IPS-NIHi7 (cell line): ENCODE measurements at regions not wholly inside any gene's neighbourhood (a gene's known extent, or its start where the extent isn't known, plus 50 kb on each side); places are given as distances from the start of the nearest gene placed in this dataset.
"Not testable (repeated sequence)": the region's sequence is repeated elsewhere in the genome, so short reads cannot be mapped to it uniquely, and the experiment has no call there.

Experiments used
- DNase-seq: peaks from one replicate; pipeline ENCODE4 v3.0.0; 2012; ENCODE audit warnings: mixed read lengths; ENCODE audit errors: extremely low spot score

- no peak for DNase-seq
These were observed 281.9 kb upstream of the HS3ST1 start for GRCh38 chr4:11710453-11711093.

- DNase-seq, result no peak
These were observed 275.6 kb upstream of the HS3ST1 start for GRCh38 chr4:11704186-11704830.

- DNase-seq, result no peak
These were observed 274.3 kb upstream of the HS3ST1 start for GRCh38 chr4:11702886-11703557.

GRCh38 chr4:11701966-11702725 lies 273.5 kb upstream of the HS3ST1 start:
- DNase-seq, result no peak

GRCh38 chr4:11700751-11701226 lies 272.1 kb upstream of the HS3ST1 start:
- DNase-seq, result no peak

- no peak for DNase-seq
These were observed 270.3 kb upstream of the HS3ST1 start for GRCh38 chr4:11698846-11699590.

- no peak for DNase-seq
These were observed 269.3 kb upstream of the HS3ST1 start for GRCh38 chr4:11698033-11698432.

GRCh38 chr4:11693693-11694092 lies 265.0 kb upstream of the HS3ST1 start:
- no peak for DNase-seq

- DNase-seq, result no peak
These were observed 262.5 kb upstream of the HS3ST1 start for GRCh38 chr4:11691236-11691635.

GRCh38 chr4:11687727-11688126 lies 259.0 kb upstream of the HS3ST1 start:
- no peak for DNase-seq

GRCh38 chr4:11685481-11685880 lies 256.8 kb upstream of the HS3ST1 start:
- no peak for DNase-seq

- DNase-seq, result no peak
These were observed 246.5 kb upstream of the HS3ST1 start for GRCh38 chr4:11675051-11675800.

GRCh38 chr4:11670304-11670703 lies 241.6 kb upstream of the HS3ST1 start:
- DNase-seq, result no peak

GRCh38 chr4:11669156-11669555 lies 240.5 kb upstream of the HS3ST1 start:
- no peak for DNase-seq

GRCh38 chr4:11663114-11663513 lies 234.4 kb upstream of the HS3ST1 start:
- no peak for DNase-seq

GRCh38 chr4:11650801-11651596 lies 222.3 kb upstream of the HS3ST1 start:
- DNase-seq, result no peak

GRCh38 chr4:11647433-11647832 lies 218.7 kb upstream of the HS3ST1 start:
- no peak for DNase-seq

- DNase-seq, result not testable (repeated sequence)
These were observed 214.4 kb upstream of the HS3ST1 start for GRCh38 chr4:11643081-11643480.

- no peak for DNase-seq
These were observed 211.9 kb upstream of the HS3ST1 start for GRCh38 chr4:11640584-11640983.

- no peak for DNase-seq
These were observed 207.9 kb upstream of the HS3ST1 start for GRCh38 chr4:11636551-11636950.
